ENCODE measurements at regions not wholly inside any gene's neighbourhood (a gene's known extent, or its start where the extent isn't known, plus 50 kb on each side); places are given as distances from the start of the nearest gene placed in this dataset.
"Not testable (repeated sequence)": the region's sequence is repeated elsewhere in the genome, so short reads cannot be mapped to it uniquely, and the experiment has no call there.

- no peak overlapping the region for H3K4me3 ChIP-seq (ENCODE audit: low read depth, low read length)
- TF ChIP-seq CTCF (IDR thresholded peaks at IDR 0.05; ENCODE audit: insufficient read depth, low read depth, low read length), result no peak
- DNase-seq (ENCODE audit: low read depth), result no peak
Observed at GRCh38 chr20:6355754-6356451, 233.1 kb upstream of the FERMT1 start.

- TF ChIP-seq CTCF (IDR thresholded peaks at IDR 0.05; ENCODE audit: insufficient read depth, low read depth, low read length), result no peak
- DNase-seq (ENCODE audit: low read depth), result no peak
- no peak overlapping the region for H3K4me3 ChIP-seq (ENCODE audit: low read depth, low read length)
Observed at GRCh38 chr20:6348908-6349307, 226.1 kb upstream of the FERMT1 start.

- H3K4me3 ChIP-seq (ENCODE audit: low read depth, low read length), result no peak overlapping the region
- peak; percentile 13 for DNase-seq (ENCODE audit: low read depth)
- no peak for TF ChIP-seq CTCF (IDR thresholded peaks at IDR 0.05; ENCODE audit: insufficient read depth, low read depth, low read length)
Observed at GRCh38 chr20:6347916-6348315, 225.1 kb upstream of the FERMT1 start.

- DNase-seq (ENCODE audit: low read depth), result no peak
- H3K4me3 ChIP-seq (ENCODE audit: low read depth, low read length), result no peak overlapping the region
- TF ChIP-seq CTCF (IDR thresholded peaks at IDR 0.05; ENCODE audit: insufficient read depth, low read depth, low read length), result no peak
Observed at GRCh38 chr20:6341491-6341890, 218.7 kb upstream of the FERMT1 start.

- no peak for DNase-seq (ENCODE audit: low read depth)
- no peak for TF ChIP-seq CTCF (IDR thresholded peaks at IDR 0.05; ENCODE audit: insufficient read depth, low read depth, low read length)
- H3K4me3 ChIP-seq (ENCODE audit: low read depth, low read length), result no peak overlapping the region
Observed at GRCh38 chr20:6339176-6339575, 216.3 kb upstream of the FERMT1 start.

GRCh38 chr20:6333110-6333509 lies 210.3 kb upstream of the FERMT1 start:
- no peak for DNase-seq (ENCODE audit: low read depth)
- no peak overlapping the region for H3K4me3 ChIP-seq (ENCODE audit: low read depth, low read length)
- no peak for TF ChIP-seq CTCF (IDR thresholded peaks at IDR 0.05; ENCODE audit: insufficient read depth, low read depth, low read length)

GRCh38 chr20:6321235-6321634 lies 198.4 kb upstream of the FERMT1 start:
- H3K4me3 ChIP-seq (ENCODE audit: low read depth, low read length); DNase-seq (ENCODE audit: low read depth): not testable (repeated sequence)
